Suprapubic skin (tissue), 3 donors: ENCODE measurements at regions not wholly inside any gene's neighbourhood (a gene's known extent, or its start where the extent isn't known, plus 50 kb on each side); places are given as distances from the start of the nearest gene placed in this dataset.

Source experiments
- CTCF ChIP-seq, 2 donors: fragments of 200-600 bp in 1 of 2; fragments of 450-650 bp in 1 of 2; sonication (generic) in 1 of 2; IDR thresholded peaks; one replicate each; pipeline ENCODE4 v1.5.1; 2016 to 2019; ENCODE audit warnings: antibody characterized with exemption in 2 of 2, mild to moderate bottlenecking in 1 of 2, moderate library complexity in 1 of 2
- POLR2A ChIP-seq, 2 donors: fragments of 450-650 bp; IDR thresholded peaks; one replicate each; pipeline ENCODE4 v1.6.1; 2017; ENCODE audit warnings: antibody characterized with exemption in 2 of 2, mild to moderate bottlenecking in 2 of 2, moderate library complexity in 2 of 2

GRCh38 chr16:52819808-52820207 is 232.9 kb downstream of the CHD9NB start:
- no peak for TF ChIP-seq POLR2A (IDR thresholded peaks at IDR 0.05)
- TF ChIP-seq CTCF (IDR thresholded peaks at IDR 0.05): no peak
